ENCODE measurements at regions not wholly inside any gene's neighbourhood (a gene's known extent, or its start where the extent isn't known, plus 50 kb on each side); places are given as distances from the start of the nearest gene placed in this dataset.
"Not testable (repeated sequence)": the region's sequence is repeated elsewhere in the genome, so short reads cannot be mapped to it uniquely, and the experiment has no call there.

- TF ChIP-seq CTCF (IDR thresholded peaks at IDR 0.05 in 4 of 5, conservative IDR thresholded peaks at IDR 0.05 in 1 of 5); POLR2A (IDR thresholded peaks at IDR 0.05): not testable (repeated sequence)
Measured at GRCh38 chr7:69432276-69432675, 166.0 kb upstream of the AUTS2 start.

Measured in gastrocnemius medialis (tissue), 4 donors.